ENCODE measurements at regions not wholly inside any gene's neighbourhood (a gene's known extent, or its start where the extent isn't known, plus 50 kb on each side); places are given as distances from the start of the nearest gene placed in this dataset.

DNA sequence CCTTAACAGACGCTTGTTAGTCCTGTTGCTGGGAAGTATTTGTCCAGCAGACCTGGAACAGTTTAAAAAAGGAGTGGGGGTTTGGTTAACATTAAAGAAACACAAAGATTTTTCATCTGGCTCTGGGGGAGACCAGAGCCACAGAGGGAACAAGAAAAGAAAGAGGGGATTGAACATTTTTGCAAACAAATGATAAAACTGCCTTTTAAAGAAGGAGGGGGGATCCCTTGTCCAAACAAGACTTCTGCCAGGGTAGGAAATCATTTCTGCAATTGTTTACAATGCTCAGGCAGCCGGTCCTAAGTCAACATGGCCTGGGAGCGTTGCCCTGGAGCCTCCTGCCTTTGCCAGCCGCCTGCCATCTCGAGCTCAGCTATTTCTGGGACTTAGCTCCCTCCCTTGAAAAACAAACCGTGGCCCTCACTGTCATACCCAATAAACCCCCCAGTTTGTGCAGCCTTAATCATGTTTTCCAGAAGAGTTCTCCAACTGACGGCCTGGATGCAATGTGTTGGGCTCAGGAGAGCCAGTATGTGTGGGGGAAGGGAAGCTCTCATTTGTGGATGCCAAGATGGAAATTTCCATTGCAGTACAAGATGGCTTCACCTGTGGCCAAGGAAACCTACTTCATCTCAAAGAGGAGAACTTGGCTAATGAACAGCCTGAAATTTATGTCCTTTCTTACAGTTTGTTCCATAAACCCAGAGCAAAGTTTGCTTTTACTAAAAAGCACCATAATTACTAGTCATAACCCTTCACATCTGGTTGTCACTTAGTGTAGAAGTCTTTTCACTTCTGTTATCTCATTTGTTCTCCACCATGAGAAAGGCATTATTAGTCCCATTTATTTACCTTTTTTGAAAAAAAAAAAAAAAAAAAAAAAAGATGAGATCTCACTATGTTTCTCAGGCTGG, 75.9 kb upstream of the RNU6-1 start:
- Histone ChIP-seq H2BK120ac (ENCODE audit: low read depth, low read length) (peak overlapping the region; percentile 93), H3K9me3 (ENCODE audit: control insufficient read depth, low read length) (peaks cover 6% of the 10 kb centered on the region), H2BK12ac (ENCODE audit: low read length in 2 of 2) (peak overlapping the region; percentile 82 to 97), H3K4me3 (ENCODE audit: insufficient read depth in 1 of 2, low read depth in 1 of 2, low read length in 2 of 2) (peak overlapping the region in 1 of 2 experiments; percentile 46), H3K9ac (ENCODE audit: low read length) (peak overlapping the region; percentile 6), H4K8ac (ENCODE audit: low read length) (peak overlapping the region; percentile 89), H4K91ac (ENCODE audit: low read length) (peak overlapping the region; percentile 90), H3K4ac (ENCODE audit: low read depth in 1 of 2, low read length in 2 of 2) (peak overlapping the region; percentile 39 to 79), H3K4me1 (ENCODE audit: control insufficient read depth, insufficient read depth, low read depth, low read length) (peaks cover 7% of the 10 kb centered on the region), H2AK5ac (ENCODE audit: low read length, severe bottlenecking) (peak overlapping the region; percentile 31), H2AFZ (ENCODE audit: low read depth, low read length) (peak overlapping the region; percentile 80), H2BK15ac (ENCODE audit: low read depth, poor library complexity, severe bottlenecking) (peak overlapping the region; percentile 23), H3K23ac (ENCODE audit: low read length in 2 of 2) (no peak overlapping the region), H3K18ac (ENCODE audit: low read depth in 1 of 2, low read length in 2 of 2) (peak overlapping the region; percentile 56 to 97), H3K36me3 (ENCODE audit: control insufficient read depth in 1 of 2, insufficient read depth in 2 of 2, low read depth in 1 of 2, low read length in 2 of 2) (no peaks in the 10 kb centered on the region), H2BK5ac (ENCODE audit: low read depth, low read length, poor library complexity, severe bottlenecking) (peak overlapping the region; percentile 49), H3K79me1 (replicated peaks; ENCODE audit: low read length, poor library complexity, severe bottlenecking) (no peaks in the 10 kb centered on the region), H3K27me3 (ENCODE audit: control insufficient read depth in 1 of 2, insufficient read depth in 1 of 2, low read length in 2 of 2) (no peaks in the 10 kb centered on the region), H3K27ac (ENCODE audit: low read length, poor library complexity, severe bottlenecking) (peak overlapping the region; percentile 60), H3K4me2 (ENCODE audit: low read length, poor library complexity, severe bottlenecking) (peak overlapping the region; percentile 6), H3K14ac (ENCODE audit: low read length in 2 of 2) (no peak overlapping the region)
- DNase-seq = peak; percentile 45
- 12% methylated on average over 6 of the region's 7 CpGs for WGBS

DNA sequence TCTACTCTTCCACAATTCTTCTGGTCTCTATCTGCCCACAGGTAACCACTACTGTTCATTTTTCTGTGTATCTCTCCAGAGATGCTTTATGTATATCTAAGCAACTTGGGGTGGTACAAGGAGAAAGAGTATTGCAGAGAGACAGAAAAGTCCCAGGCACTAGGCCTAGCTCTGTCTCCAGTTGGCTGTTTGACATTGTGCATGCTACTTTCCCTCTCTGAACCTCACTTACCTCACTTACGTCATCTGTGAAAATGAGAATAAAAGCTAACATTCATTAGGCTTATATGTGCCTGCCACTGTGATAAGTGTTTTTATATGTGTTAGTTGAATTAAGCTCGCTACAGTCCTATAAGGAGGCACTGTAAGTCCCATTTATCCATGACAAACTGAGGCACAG, 76.7 kb upstream of the RNU6-1 start:
- H3K4me3 ChIP-seq (ENCODE audit: insufficient read depth in 1 of 2, low read depth in 1 of 2, low read length in 2 of 2) = no peak overlapping the region
- H3K27me3 ChIP-seq (ENCODE audit: control insufficient read depth in 1 of 2, insufficient read depth in 1 of 2, low read length in 2 of 2) = no peaks in the 10 kb centered on the region
- H2BK5ac ChIP-seq (ENCODE audit: low read depth, low read length, poor library complexity, severe bottlenecking) = no peak overlapping the region

GRCh38 chr15:67917037-67917436, 77.2 kb upstream of the RNU6-1 start:
- H3K4ac ChIP-seq (ENCODE audit: low read depth in 1 of 2, low read length in 2 of 2) = no peak overlapping the region
- peaks cover 6% of the 10 kb centered on the region for H3K9me3 ChIP-seq (ENCODE audit: control insufficient read depth, low read length)
- no peak overlapping the region for H2BK120ac ChIP-seq (ENCODE audit: low read depth, low read length)
- no peaks in the 10 kb centered on the region for H3K79me1 ChIP-seq (replicated peaks; ENCODE audit: low read length, poor library complexity, severe bottlenecking)
- peak overlapping the region; percentile 54 to 71 for H2BK12ac ChIP-seq (ENCODE audit: low read length in 2 of 2)
- no peak overlapping the region for H3K27ac ChIP-seq (ENCODE audit: low read length, poor library complexity, severe bottlenecking)
- H3K23ac ChIP-seq (ENCODE audit: low read length in 2 of 2) = no peak overlapping the region
- 96% methylated on average over 2 of the region's 4 CpGs for WGBS
- H3K4me2 ChIP-seq (ENCODE audit: low read length, poor library complexity, severe bottlenecking) = no peak overlapping the region
- H2AFZ ChIP-seq (ENCODE audit: low read depth, low read length) = no peak overlapping the region
- no peaks in the 10 kb centered on the region for H3K36me3 ChIP-seq (ENCODE audit: control insufficient read depth in 1 of 2, insufficient read depth in 2 of 2, low read depth in 1 of 2, low read length in 2 of 2)
- H2BK15ac ChIP-seq (ENCODE audit: low read depth, poor library complexity, severe bottlenecking) = no peak overlapping the region
- H3K9ac ChIP-seq (ENCODE audit: low read length) = no peak overlapping the region
- no peak overlapping the region for H3K18ac ChIP-seq (ENCODE audit: low read depth in 1 of 2, low read length in 2 of 2)
- H4K91ac ChIP-seq (ENCODE audit: low read length) = no peak overlapping the region
- peak; percentile 17 for DNase-seq
- H2BK5ac ChIP-seq (ENCODE audit: low read depth, low read length, poor library complexity, severe bottlenecking) = no peak overlapping the region
- H3K4me1 ChIP-seq (ENCODE audit: control insufficient read depth, insufficient read depth, low read depth, low read length) = peaks cover 7% of the 10 kb centered on the region
- H2AK5ac ChIP-seq (ENCODE audit: low read length, severe bottlenecking) = no peak overlapping the region
- H3K4me3 ChIP-seq (ENCODE audit: insufficient read depth in 1 of 2, low read depth in 1 of 2, low read length in 2 of 2) = no peak overlapping the region
- H3K14ac ChIP-seq (ENCODE audit: low read length in 2 of 2) = no peak overlapping the region
- H3K27me3 ChIP-seq (ENCODE audit: control insufficient read depth in 1 of 2, insufficient read depth in 1 of 2, low read length in 2 of 2) = no peaks in the 10 kb centered on the region
- peak overlapping the region; percentile 57 for H4K8ac ChIP-seq (ENCODE audit: low read length)

More for the DNA sequence above, 76.7 kb upstream of the RNU6-1 start:
- H2BK12ac ChIP-seq (ENCODE audit: low read length in 2 of 2) = no peak overlapping the region
- H3K9ac ChIP-seq (ENCODE audit: low read length) = no peak overlapping the region
- H3K79me1 ChIP-seq (replicated peaks; ENCODE audit: low read length, poor library complexity, severe bottlenecking) = no peaks in the 10 kb centered on the region
- H3K36me3 ChIP-seq (ENCODE audit: control insufficient read depth in 1 of 2, insufficient read depth in 2 of 2, low read depth in 1 of 2, low read length in 2 of 2) = no peaks in the 10 kb centered on the region
- peaks cover 7% of the 10 kb centered on the region for H3K4me1 ChIP-seq (ENCODE audit: control insufficient read depth, insufficient read depth, low read depth, low read length)
- H3K9me3 ChIP-seq (ENCODE audit: control insufficient read depth, low read length) = peaks cover 6% of the 10 kb centered on the region
- no peak overlapping the region for H2AFZ ChIP-seq (ENCODE audit: low read depth, low read length)
- H3K27ac ChIP-seq (ENCODE audit: low read length, poor library complexity, severe bottlenecking) = no peak overlapping the region
- DNase-seq = no peak
- no peak overlapping the region for H3K4me2 ChIP-seq (ENCODE audit: low read length, poor library complexity, severe bottlenecking)
- no peak overlapping the region for H3K4ac ChIP-seq (ENCODE audit: low read depth in 1 of 2, low read length in 2 of 2)
- H3K14ac ChIP-seq (ENCODE audit: low read length in 2 of 2) = no peak overlapping the region
- no peak overlapping the region for H3K18ac ChIP-seq (ENCODE audit: low read depth in 1 of 2, low read length in 2 of 2)
- H2BK120ac ChIP-seq (ENCODE audit: low read depth, low read length) = no peak overlapping the region
- H4K8ac ChIP-seq (ENCODE audit: low read length) = no peak overlapping the region
- H4K91ac ChIP-seq (ENCODE audit: low read length) = no peak overlapping the region
- no peak overlapping the region for H2BK15ac ChIP-seq (ENCODE audit: low read depth, poor library complexity, severe bottlenecking)
- H3K23ac ChIP-seq (ENCODE audit: low read length in 2 of 2) = no peak overlapping the region
- no CpG with 5 or more reads among the region's 2 CpGs for WGBS
- H2AK5ac ChIP-seq (ENCODE audit: low read length, severe bottlenecking) = peak overlapping the region; percentile 31

GRCh38 chr15:67917636-67918035, 77.8 kb upstream of the RNU6-1 start:
- no peak overlapping the region for H3K18ac ChIP-seq (ENCODE audit: low read depth in 1 of 2, low read length in 2 of 2)
- no peak overlapping the region for H2BK120ac ChIP-seq (ENCODE audit: low read depth, low read length)
- H3K27me3 ChIP-seq (ENCODE audit: control insufficient read depth in 1 of 2, insufficient read depth in 1 of 2, low read length in 2 of 2) = no peaks in the 10 kb centered on the region
- no peak overlapping the region for H2AK5ac ChIP-seq (ENCODE audit: low read length, severe bottlenecking)
- no peak overlapping the region for H2AFZ ChIP-seq (ENCODE audit: low read depth, low read length)
- no peak overlapping the region for H2BK15ac ChIP-seq (ENCODE audit: low read depth, poor library complexity, severe bottlenecking)
- peaks cover 6% of the 10 kb centered on the region for H3K9me3 ChIP-seq (ENCODE audit: control insufficient read depth, low read length)
- WGBS = 100% methylated on average over 1 of the region's 1 CpG
- H3K23ac ChIP-seq (ENCODE audit: low read length in 2 of 2) = no peak overlapping the region
- no peaks in the 10 kb centered on the region for H3K36me3 ChIP-seq (ENCODE audit: control insufficient read depth in 1 of 2, insufficient read depth in 2 of 2, low read depth in 1 of 2, low read length in 2 of 2)
- H3K79me1 ChIP-seq (replicated peaks; ENCODE audit: low read length, poor library complexity, severe bottlenecking) = no peaks in the 10 kb centered on the region
- H4K8ac ChIP-seq (ENCODE audit: low read length) = no peak overlapping the region
- H3K4me1 ChIP-seq (ENCODE audit: control insufficient read depth, insufficient read depth, low read depth, low read length) = peaks cover 7% of the 10 kb centered on the region
- no peak overlapping the region for H3K4me2 ChIP-seq (ENCODE audit: low read length, poor library complexity, severe bottlenecking)
- no peak overlapping the region for H4K91ac ChIP-seq (ENCODE audit: low read length)
- no peak overlapping the region for H3K9ac ChIP-seq (ENCODE audit: low read length)
- H3K14ac ChIP-seq (ENCODE audit: low read length in 2 of 2) = no peak overlapping the region
- H2BK12ac ChIP-seq (ENCODE audit: low read length in 2 of 2) = no peak overlapping the region
- H3K27ac ChIP-seq (ENCODE audit: low read length, poor library complexity, severe bottlenecking) = no peak overlapping the region
- no peak overlapping the region for H3K4ac ChIP-seq (ENCODE audit: low read depth in 1 of 2, low read length in 2 of 2)
- no peak overlapping the region for H3K4me3 ChIP-seq (ENCODE audit: insufficient read depth in 1 of 2, low read depth in 1 of 2, low read length in 2 of 2)
- no peak for DNase-seq
- no peak overlapping the region for H2BK5ac ChIP-seq (ENCODE audit: low read depth, low read length, poor library complexity, severe bottlenecking)

Measured in mesenchymal stem cell (in vitro differentiated cells and primary cell).